Astrocyte (in vitro differentiated cells and primary cell): ENCODE measurements at regions not wholly inside any gene's neighbourhood (a gene's known extent, or its start where the extent isn't known, plus 50 kb on each side); places are given as distances from the start of the nearest gene placed in this dataset.

Experiments
- CTCF ChIP-seq: IDR thresholded peaks from 2 replicates; pipeline ENCODE4 v1.5.1; 2011; ENCODE audit warnings: low read depth, mild to moderate bottlenecking, inconsistent platforms, low read length, moderate library complexity; ENCODE audit not compliant: insufficient read depth
- EZH2 ChIP-seq: IDR thresholded peaks from 2 replicates; pipeline ENCODE4 v1.6.1; 2012; ENCODE audit warnings: mild to moderate bottlenecking, low read length, inconsistent platforms; ENCODE audit not compliant: insufficient read depth

DNA sequence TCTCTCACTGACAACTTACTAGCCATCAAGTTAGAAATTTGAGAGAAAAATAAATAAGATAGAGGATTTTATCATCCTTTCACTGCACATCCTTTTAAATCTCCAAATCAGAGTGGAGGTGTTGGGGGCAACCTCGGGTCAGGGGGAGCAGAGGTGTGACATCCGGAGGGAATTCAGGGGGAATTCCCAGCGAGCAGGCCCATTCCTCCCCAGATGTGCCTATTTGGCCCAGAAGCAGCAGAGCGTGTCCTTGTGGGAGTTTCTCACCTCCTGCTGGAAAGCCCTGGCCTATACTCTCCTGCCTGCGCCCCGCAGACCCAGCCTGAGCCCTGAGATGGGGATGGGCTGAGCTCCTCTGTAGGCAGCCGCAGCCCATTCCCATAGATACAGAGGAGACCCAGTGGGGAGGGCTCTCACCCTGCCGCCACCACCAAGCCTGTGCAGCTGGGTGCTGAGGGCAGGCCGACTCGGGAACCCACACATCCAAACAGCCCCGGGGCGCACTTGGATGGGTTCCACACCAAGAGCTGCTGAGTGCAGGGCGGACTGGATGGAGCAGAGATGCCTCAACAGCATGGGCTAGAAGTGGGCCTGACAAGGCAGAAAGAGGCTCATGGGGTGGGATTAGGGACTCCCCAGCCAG is 124.5 kb downstream of the CXCL12 start:
- TF ChIP-seq CTCF (no peak), EZH2 (no peak)
